NOMO-1 treated with dmso at 0.1 percent for 144 hours (cell line): ENCODE measurements at regions not wholly inside any gene's neighbourhood (a gene's known extent, or its start where the extent isn't known, plus 50 kb on each side); places are given as distances from the start of the nearest gene placed in this dataset.

Source experiments
- DNase-seq: peaks from one replicate; lab custom pipeline; 2025; ENCODE audit not compliant: unreplicated experiment; lab: John Stamatoyannopoulos, UW

GRCh38 chr16:49128740-49129139, 152.9 kb downstream of the CBLN1 start:
- DNase-seq, result no peak

- no peak for DNase-seq
Observed at GRCh38 chr16:49127103-49127502, 154.5 kb downstream of the CBLN1 start.

GRCh38 chr16:49121636-49122035, 160.0 kb downstream of the CBLN1 start:
- DNase-seq, result no peak

GRCh38 chr16:49120631-49121030, 161.0 kb downstream of the CBLN1 start:
- DNase-seq, result no peak

- no peak for DNase-seq
Observed at GRCh38 chr16:49116873-49117272, 164.8 kb downstream of the CBLN1 start.

- no peak for DNase-seq
Observed at GRCh38 chr16:49115956-49116355, 165.7 kb downstream of the CBLN1 start.

GRCh38 chr16:49112754-49113153, 168.9 kb downstream of the CBLN1 start:
- no peak for DNase-seq

- DNase-seq, result no peak
Observed at GRCh38 chr16:49111351-49111750, 170.3 kb downstream of the CBLN1 start.

GRCh38 chr16:49108611-49109010, 173.0 kb downstream of the CBLN1 start:
- DNase-seq, result no peak

- no peak for DNase-seq
Observed at GRCh38 chr16:49103298-49103697, 178.3 kb downstream of the CBLN1 start.

GRCh38 chr16:49101997-49102396, 179.6 kb downstream of the CBLN1 start:
- no peak for DNase-seq

GRCh38 chr16:49100366-49100765, 181.3 kb downstream of the CBLN1 start:
- DNase-seq, result no peak

GRCh38 chr16:49097964-49098363, 183.7 kb downstream of the CBLN1 start:
- DNase-seq, result no peak

GRCh38 chr16:49096176-49096945, 185.3 kb downstream of the CBLN1 start:
- no peak for DNase-seq

GRCh38 chr16:49095539-49095938, 186.1 kb downstream of the CBLN1 start:
- DNase-seq, result no peak

- no peak for DNase-seq
Observed at GRCh38 chr16:49094471-49094870, 187.2 kb downstream of the CBLN1 start.

GRCh38 chr16:49093939-49094338, 187.7 kb downstream of the CBLN1 start:
- DNase-seq, result no peak

- no peak for DNase-seq
Observed at GRCh38 chr16:49092704-49093103, 188.9 kb downstream of the CBLN1 start.

- no peak for DNase-seq
Observed at GRCh38 chr16:49089533-49089932, 192.1 kb downstream of the CBLN1 start.

- no peak for DNase-seq
Observed at GRCh38 chr16:49089039-49089438, 192.6 kb downstream of the CBLN1 start.

GRCh38 chr16:49085686-49086085, 196.0 kb downstream of the CBLN1 start:
- no peak for DNase-seq

- no peak for DNase-seq
Observed at GRCh38 chr16:49084628-49085390, 196.8 kb downstream of the CBLN1 start.
